GM18517 (cell line): ENCODE measurements at regions not wholly inside any gene's neighbourhood (a gene's known extent, or its start where the extent isn't known, plus 50 kb on each side); places are given as distances from the start of the nearest gene placed in this dataset.

Experiments used
- ATAC-seq: cut with Tn5 transposase; IDR thresholded peaks from one replicate; pipeline ENCODE4 v1.9.1; 2021; ENCODE audit warnings: mild to moderate bottlenecking, moderate library complexity; ENCODE audit not compliant: unreplicated experiment

DNA sequence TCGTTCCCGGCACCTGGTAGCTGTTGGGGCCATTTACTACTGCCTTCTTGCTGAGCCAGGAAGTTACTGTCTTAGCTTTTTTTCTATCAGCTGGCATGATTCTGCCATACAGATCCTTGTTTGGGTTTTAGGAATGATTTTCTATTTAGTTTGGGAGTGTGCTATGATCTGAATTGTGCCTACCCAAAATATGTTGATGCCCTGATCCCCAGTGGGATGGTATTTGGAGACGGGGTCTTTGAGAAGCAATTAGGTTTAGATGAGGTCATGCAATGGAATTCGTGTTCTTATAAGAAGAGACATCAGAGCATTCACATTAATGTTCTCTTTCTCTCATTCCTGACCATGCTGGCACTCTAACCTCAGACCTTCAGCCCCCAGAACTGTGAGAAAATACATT, 59.4 kb upstream of the HS3ST2 start:
- ATAC-seq: no peak

DNA sequence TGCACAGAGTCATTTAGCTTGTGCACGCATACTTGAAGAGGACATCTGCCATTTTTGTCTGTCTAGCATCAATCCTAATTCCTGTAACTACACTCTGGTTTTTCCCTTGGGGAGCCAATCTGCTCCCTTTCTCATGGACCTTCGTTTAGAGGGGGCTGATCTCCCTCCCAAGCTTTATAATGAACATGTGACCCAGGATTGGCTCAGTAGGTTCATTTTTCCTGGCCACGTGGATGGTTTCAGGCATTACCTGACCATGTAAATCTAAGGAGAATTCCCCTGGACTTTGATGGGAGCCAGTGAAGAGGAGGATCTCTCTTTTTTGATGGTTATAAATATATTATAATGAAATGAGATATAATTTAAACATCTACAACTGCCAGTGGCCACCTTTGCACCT, 56.8 kb upstream of the HS3ST2 start:
- ATAC-seq: no peak

DNA sequence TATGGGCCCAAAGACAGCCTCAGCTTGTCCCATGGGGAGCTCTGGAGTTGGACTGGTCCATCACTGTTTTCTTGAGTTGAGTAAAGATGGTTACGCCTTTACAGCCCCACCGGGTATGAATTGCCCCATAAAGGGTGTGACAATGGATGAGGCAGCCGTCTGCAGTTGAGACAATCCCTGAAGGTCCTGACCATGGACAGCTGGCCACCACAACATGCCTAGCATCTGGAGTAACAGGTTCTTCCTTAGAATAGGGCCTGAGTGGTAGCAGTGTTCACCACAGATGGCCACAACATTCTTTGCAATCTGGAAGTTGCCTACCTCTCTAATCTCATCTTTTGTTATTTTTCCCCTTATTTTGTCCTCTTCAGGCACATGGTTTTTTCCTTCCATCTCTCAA, 51.5 kb upstream of the HS3ST2 start:
- no peak for ATAC-seq

DNA sequence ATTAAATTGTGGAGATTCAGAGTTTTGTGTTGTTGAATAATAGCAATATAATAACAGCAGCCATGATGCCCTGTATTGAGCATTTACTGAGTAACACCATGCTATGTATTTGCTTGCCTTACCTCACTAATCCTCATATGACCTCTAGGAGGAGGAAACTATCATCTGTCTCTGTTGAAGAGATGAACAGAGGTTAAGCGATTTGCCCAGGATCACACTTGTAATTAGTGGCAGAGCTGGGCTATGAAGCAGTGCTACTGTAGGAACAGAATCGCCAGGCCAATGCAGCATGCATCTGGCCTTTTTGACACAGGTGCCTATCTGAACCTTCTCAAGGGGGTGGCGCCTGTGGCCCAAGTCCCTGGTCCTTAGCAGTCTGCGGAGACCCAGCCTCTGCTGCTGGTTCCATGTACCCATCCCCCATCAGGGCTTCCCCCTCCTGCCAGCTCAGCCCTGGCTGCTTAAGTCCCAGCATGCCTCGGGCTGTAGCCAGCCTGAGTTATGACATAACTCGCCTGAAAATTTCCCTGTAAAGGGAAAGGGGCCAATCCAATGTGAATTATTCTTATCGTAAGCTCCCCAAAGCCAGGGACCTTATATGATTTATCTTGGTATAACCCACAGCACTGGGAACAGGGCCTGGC, 50.4 kb upstream of the HS3ST2 start:
- ATAC-seq: no peak
